ENCODE measurements at regions not wholly inside any gene's neighbourhood (a gene's known extent, or its start where the extent isn't known, plus 50 kb on each side); places are given as distances from the start of the nearest gene placed in this dataset.

GRCh38 chr4:159420162-159421057, 317.5 kb downstream of the RAPGEF2 start (continued):
- TF ChIP-seq ZMAT5 (CRISPR knock-in tag; IDR thresholded peaks at IDR 0.05; ENCODE audit: borderline replicate concordance, low read depth) = no peak
- peak; percentile 78 for TF ChIP-seq THAP11 (CRISPR knock-in tag; IDR thresholded peaks at IDR 0.05)
- TF ChIP-seq MAX (IDR thresholded peaks at IDR 0.05) = no peak
- TF ChIP-seq MAF1 (CRISPR knock-in tag; IDR thresholded peaks at IDR 0.05; ENCODE audit: borderline replicate concordance) = no peak
- peak; percentile 66; the same call in 1 of the 2 replicates for TF ChIP-seq PRDM10 (CRISPR knock-in tag; IDR thresholded peaks at IDR 0.05; ENCODE audit: low read depth)
- TF ChIP-seq, protein P1, sequence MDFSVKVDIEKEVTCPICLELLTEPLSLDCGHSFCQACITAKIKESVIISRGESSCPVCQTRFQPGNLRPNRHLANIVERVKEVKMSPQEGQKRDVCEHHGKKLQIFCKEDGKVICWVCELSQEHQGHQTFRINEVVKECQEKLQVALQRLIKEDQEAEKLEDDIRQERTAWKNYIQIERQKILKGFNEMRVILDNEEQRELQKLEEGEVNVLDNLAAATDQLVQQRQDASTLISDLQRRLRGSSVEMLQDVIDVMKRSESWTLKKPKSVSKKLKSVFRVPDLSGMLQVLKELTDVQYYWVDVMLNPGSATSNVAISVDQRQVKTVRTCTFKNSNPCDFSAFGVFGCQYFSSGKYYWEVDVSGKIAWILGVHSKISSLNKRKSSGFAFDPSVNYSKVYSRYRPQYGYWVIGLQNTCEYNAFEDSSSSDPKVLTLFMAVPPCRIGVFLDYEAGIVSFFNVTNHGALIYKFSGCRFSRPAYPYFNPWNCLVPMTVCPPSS (IDR thresholded peaks at IDR 0.05) = no peak
- peak; percentile 91 for TF ChIP-seq ZNF18 (CRISPR knock-in tag; IDR thresholded peaks at IDR 0.05; ENCODE audit: insufficient replicate concordance)
- TF ChIP-seq HNF4A (CRISPR knock-in tag; IDR thresholded peaks at IDR 0.05) = peak; percentile 99
- TF ChIP-seq, protein P2, sequence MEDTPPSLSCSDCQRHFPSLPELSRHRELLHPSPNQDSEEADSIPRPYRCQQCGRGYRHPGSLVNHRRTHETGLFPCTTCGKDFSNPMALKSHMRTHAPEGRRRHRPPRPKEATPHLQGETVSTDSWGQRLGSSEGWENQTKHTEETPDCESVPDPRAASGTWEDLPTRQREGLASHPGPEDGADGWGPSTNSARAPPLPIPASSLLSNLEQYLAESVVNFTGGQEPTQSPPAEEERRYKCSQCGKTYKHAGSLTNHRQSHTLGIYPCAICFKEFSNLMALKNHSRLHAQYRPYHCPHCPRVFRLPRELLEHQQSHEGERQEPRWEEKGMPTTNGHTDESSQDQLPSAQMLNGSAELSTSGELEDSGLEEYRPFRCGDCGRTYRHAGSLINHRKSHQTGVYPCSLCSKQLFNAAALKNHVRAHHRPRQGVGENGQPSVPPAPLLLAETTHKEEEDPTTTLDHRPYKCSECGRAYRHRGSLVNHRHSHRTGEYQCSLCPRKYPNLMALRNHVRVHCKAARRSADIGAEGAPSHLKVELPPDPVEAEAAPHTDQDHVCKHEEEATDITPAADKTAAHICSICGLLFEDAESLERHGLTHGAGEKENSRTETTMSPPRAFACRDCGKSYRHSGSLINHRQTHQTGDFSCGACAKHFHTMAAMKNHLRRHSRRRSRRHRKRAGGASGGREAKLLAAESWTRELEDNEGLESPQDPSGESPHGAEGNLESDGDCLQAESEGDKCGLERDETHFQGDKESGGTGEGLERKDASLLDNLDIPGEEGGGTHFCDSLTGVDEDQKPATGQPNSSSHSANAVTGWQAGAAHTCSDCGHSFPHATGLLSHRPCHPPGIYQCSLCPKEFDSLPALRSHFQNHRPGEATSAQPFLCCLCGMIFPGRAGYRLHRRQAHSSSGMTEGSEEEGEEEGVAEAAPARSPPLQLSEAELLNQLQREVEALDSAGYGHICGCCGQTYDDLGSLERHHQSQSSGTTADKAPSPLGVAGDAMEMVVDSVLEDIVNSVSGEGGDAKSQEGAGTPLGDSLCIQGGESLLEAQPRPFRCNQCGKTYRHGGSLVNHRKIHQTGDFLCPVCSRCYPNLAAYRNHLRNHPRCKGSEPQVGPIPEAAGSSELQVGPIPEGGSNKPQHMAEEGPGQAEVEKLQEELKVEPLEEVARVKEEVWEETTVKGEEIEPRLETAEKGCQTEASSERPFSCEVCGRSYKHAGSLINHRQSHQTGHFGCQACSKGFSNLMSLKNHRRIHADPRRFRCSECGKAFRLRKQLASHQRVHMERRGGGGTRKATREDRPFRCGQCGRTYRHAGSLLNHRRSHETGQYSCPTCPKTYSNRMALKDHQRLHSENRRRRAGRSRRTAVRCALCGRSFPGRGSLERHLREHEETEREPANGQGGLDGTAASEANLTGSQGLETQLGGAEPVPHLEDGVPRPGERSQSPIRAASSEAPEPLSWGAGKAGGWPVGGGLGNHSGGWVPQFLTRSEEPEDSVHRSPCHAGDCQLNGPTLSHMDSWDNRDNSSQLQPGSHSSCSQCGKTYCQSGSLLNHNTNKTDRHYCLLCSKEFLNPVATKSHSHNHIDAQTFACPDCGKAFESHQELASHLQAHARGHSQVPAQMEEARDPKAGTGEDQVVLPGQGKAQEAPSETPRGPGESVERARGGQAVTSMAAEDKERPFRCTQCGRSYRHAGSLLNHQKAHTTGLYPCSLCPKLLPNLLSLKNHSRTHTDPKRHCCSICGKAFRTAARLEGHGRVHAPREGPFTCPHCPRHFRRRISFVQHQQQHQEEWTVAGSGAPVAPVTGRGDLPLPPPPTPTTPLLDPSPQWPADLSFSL (CRISPR knock-in tag; IDR thresholded peaks at IDR 0.05) = peak; percentile 88
- TF ChIP-seq SRSF9 (IDR thresholded peaks at IDR 0.05; ENCODE audit: borderline replicate concordance, insufficient read depth, low read depth, low read length, poor library complexity, severe bottlenecking) = no peak
- TF ChIP-seq SATB2 (CRISPR knock-in tag; IDR thresholded peaks at IDR 0.05) = no peak
- no peak for TF ChIP-seq EEA1 (CRISPR knock-in tag; IDR thresholded peaks at IDR 0.05; ENCODE audit: borderline replicate concordance)
- TF ChIP-seq ZNF557 (CRISPR knock-in tag; IDR thresholded peaks at IDR 0.05) = peak; percentile 47; the same call in 1 of the 2 replicates
- TF ChIP-seq ZNF235 (CRISPR knock-in tag; IDR thresholded peaks at IDR 0.05; ENCODE audit: borderline replicate concordance) = no peak
